Muscle layer of colon (tissue), 2 donors: ENCODE measurements at regions not wholly inside any gene's neighbourhood (a gene's known extent, or its start where the extent isn't known, plus 50 kb on each side); places are given as distances from the start of the nearest gene placed in this dataset.

Experiments
- H3K27ac ChIP-seq: one replicate; pipeline ENCODE4 v1.7.0; 2013; ENCODE audit warnings: low read depth, mild to moderate bottlenecking, low read length, moderate library complexity
- H3K27me3 ChIP-seq, 2 donors: one replicate each; pipeline ENCODE4 v1.7.0; 2013; ENCODE audit warnings: low read length in 2 of 2, mild to moderate bottlenecking in 2 of 2; ENCODE audit not compliant: insufficient read depth in 2 of 2, control insufficient read depth in 1 of 2
- H3K36me3 ChIP-seq: one replicate; pipeline ENCODE4 v1.7.0; 2013; ENCODE audit warnings: mild to moderate bottlenecking, low read length; ENCODE audit not compliant: insufficient read depth
- H3K4me1 ChIP-seq: one replicate; pipeline ENCODE4 v1.7.0; 2013; ENCODE audit warnings: mild to moderate bottlenecking, low read length; ENCODE audit not compliant: insufficient read depth
- H3K4me3 ChIP-seq, 2 donors: one replicate each; pipeline ENCODE4 v1.7.0; 2013; ENCODE audit warnings: low read length in 2 of 2, low read depth in 1 of 2, mild to moderate bottlenecking in 1 of 2, moderate library complexity in 1 of 2
- H3K9ac ChIP-seq: one replicate; pipeline ENCODE4 v1.7.0; 2013; ENCODE audit warnings: low read length
- H3K9me3 ChIP-seq: one replicate; pipeline ENCODE4 v1.7.0; 2013; ENCODE audit warnings: mild to moderate bottlenecking, low read length
- donor health status: abdominal sarcoma.
- donor health status: Adenocarcinoma of cecum.

DNA sequence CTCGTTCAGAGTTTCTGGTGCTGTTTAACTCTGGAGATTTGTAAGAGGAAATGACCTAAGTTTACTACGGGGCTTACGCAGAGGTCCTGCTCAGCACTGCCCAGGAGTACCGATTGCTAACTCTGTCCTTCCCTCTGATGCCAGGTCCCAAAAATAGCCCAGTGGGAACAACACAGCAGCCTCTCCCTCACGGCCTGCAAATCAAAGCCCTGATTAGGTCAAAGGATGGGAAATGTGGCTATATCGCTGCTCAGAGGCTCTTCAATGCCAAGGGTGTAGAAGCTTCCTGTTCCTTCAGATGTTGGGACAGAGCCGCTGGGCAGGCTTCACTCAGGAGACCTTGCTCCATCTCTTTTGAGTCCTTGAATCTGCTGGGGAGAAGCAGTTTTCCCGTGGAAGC is 174.2 kb upstream of the KCNJ16 start:
- Histone ChIP-seq H3K4me1 (no peaks in the 10 kb centered on the region), H3K27me3 (no peaks in the 10 kb centered on the region), H3K4me3 (no peak overlapping the region), H3K27ac (no peak overlapping the region), H3K9me3 (no peaks in the 10 kb centered on the region), H3K36me3 (no peaks in the 10 kb centered on the region), H3K9ac (no peak overlapping the region)

DNA sequence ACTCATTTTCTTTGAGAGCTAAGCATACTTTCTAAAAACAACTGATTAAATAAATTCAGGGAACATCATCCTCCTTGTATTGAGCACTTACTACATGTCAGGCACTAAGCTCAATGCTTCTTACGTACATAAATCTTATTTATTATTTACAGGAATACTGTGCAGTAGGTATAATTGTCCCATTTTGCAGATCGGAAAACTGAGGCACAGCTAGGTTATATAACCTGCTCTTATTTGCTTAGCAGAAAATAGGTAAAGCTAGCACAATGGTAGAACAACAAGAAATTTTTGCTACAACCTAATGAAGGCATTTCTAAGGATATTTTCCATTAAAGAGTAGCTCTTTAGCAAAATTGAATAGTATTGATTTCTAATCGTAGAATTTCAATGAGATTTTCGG is 168.7 kb upstream of the KCNJ16 start:
- H3K4me3 ChIP-seq: no peak overlapping the region
- H3K9ac ChIP-seq: no peak overlapping the region
- no peaks in the 10 kb centered on the region for H3K27me3 ChIP-seq
- H3K27ac ChIP-seq: no peak overlapping the region
- H3K9me3 ChIP-seq: no peaks in the 10 kb centered on the region
- no peaks in the 10 kb centered on the region for H3K4me1 ChIP-seq
- H3K36me3 ChIP-seq: no peaks in the 10 kb centered on the region

DNA sequence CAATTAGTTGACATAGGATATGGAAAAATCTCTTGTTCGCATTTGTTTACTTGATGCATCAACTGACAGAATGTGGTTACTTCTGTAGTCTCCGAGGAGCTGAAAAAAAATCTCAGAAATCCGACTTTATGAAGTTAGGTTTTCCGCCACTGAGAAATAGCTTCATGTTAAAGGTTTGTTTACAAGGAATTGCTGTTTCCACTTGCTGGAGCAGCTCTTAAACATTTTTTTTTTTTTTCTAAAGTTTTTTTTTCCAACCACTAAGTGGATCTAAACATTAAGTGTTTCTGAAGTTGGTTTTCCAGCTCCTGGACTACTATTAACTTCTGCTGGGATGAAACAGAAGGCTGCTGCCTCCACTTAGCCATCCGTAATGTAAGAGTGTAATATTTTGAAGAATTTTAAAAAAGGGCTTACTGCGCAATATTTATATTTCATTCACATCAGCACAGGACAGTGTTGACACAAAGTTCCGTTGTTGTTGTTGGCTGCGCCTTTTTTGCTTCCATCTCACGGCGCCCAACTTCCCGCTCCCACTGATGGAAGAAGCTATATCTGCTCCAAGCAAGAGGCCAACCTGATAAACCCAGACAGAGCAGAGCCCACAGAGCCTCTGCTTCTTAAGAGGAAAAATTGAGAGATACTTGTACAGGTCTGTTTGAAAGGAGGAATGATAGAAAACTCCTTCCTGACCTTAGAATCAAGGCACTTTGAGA is 167.7 kb upstream of the KCNJ16 start:
- Histone ChIP-seq H3K4me3 (no peak overlapping the region), H3K27me3 (no peaks in the 10 kb centered on the region), H3K4me1 (no peaks in the 10 kb centered on the region), H3K27ac (no peak overlapping the region), H3K9me3 (no peaks in the 10 kb centered on the region), H3K36me3 (no peaks in the 10 kb centered on the region), H3K9ac (no peak overlapping the region)

DNA sequence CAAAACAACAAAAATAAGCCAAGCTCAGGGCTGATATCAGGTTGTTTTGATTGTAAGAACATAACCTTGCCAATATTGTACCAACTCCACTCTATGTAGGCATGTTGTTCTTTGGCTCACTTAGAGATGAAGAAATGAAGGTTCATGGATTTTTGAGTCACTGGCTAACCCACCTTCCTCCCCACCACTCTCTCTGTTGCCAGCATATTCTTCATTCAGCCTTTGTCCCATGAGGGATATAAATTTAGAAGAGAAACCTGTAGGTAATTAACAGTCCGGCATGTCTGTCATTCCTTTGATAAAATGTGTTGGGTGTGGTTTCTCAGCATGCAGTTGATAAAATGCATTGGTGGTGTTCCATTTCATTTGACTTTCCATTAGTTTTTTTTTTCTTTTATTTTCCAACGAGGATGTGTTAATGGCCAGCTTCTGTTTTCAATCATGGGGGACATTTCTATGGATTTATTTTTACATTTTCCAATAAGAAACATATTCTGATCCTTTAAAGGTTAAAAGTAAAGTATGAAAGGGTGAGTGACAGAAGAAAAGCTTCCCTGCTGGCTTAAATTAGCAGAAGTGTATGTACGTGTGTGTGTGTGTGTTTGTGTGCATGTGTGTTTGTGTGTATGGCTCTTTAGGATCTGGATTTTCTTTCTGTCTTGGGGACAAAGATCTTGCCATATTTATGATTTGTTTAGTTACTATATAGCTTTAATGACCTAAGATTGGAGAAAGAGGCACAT is 166.2 kb upstream of the KCNJ16 start:
- Histone ChIP-seq H3K4me1 (peaks cover 3% of the 10 kb centered on the region), H3K27me3 (no peaks in the 10 kb centered on the region), H3K9ac (no peak overlapping the region), H3K4me3 (no peak overlapping the region), H3K36me3 (no peaks in the 10 kb centered on the region), H3K27ac (no peak overlapping the region), H3K9me3 (no peaks in the 10 kb centered on the region)

DNA sequence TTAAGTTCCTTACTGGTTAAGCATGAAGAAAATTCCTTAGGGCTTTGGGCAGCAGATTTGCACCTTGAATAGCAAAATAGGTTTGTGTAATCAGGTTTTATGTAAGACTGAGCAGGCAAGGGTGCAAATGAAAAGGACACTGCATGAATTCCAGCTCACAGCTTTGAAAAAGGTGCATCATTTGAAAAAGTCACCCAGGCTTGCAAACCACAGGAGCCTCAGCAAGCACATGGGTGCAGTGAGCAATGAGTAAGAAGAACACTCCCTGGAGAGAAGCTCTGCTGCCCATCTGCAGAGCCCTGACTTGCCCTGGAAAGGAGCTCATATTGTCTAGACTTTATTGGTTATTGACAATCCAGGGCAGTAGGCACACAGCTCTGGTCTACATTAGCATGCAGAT is 165.6 kb upstream of the KCNJ16 start:
- no peaks in the 10 kb centered on the region for H3K27me3 ChIP-seq
- no peak overlapping the region for H3K27ac ChIP-seq
- H3K9ac ChIP-seq: no peak overlapping the region
- H3K9me3 ChIP-seq: no peaks in the 10 kb centered on the region
- no peaks in the 10 kb centered on the region for H3K36me3 ChIP-seq
- peaks cover 5% of the 10 kb centered on the region for H3K4me1 ChIP-seq
- H3K4me3 ChIP-seq: no peak overlapping the region

DNA sequence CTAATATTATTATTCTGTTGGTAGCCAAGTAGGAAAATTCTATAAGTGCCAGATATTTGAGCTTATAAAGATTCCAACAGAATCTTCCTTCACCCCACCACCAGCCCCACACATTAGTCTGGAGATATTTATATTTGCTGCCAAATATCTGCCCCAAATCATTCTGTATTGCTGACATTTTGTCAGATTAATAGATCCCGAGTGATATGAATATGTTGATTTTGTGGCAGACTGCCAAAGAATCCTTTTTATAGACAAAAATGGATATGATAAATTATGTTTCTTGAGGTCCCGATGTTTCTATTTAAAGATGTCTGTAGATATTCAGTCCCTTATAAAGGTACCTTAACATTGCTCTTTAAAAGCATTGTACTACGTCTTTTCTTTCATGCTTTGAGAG is 162.2 kb upstream of the KCNJ16 start:
- Histone ChIP-seq H3K27me3 (no peaks in the 10 kb centered on the region), H3K4me3 (no peak overlapping the region), H3K36me3 (no peaks in the 10 kb centered on the region), H3K9ac (no peak overlapping the region), H3K4me1 (peaks cover 5% of the 10 kb centered on the region), H3K27ac (no peak overlapping the region), H3K9me3 (no peaks in the 10 kb centered on the region)

DNA sequence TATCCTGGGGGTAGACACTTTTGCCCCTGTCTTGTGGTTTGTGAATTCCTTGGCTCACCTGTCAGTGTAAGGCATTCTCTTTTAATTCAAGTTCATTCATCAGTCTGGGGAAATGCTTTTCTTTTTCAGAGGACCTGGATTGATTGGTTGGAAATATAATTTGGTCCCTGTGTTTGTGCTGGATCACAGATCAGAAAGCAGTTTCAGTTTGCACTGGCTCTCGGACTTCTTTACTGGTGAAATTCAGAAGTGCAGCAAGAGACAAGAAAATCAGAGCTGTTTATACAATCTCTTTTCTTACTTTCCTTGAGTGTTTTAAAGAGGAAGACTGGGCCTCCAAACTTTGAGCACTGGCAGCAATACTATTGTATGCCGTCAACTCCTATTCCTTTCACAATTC is 161.8 kb upstream of the KCNJ16 start:
- Histone ChIP-seq H3K4me3 (no peak overlapping the region), H3K36me3 (no peaks in the 10 kb centered on the region), H3K9ac (no peak overlapping the region), H3K27me3 (no peaks in the 10 kb centered on the region), H3K4me1 (peaks cover 5% of the 10 kb centered on the region), H3K27ac (no peak overlapping the region), H3K9me3 (no peaks in the 10 kb centered on the region)

DNA sequence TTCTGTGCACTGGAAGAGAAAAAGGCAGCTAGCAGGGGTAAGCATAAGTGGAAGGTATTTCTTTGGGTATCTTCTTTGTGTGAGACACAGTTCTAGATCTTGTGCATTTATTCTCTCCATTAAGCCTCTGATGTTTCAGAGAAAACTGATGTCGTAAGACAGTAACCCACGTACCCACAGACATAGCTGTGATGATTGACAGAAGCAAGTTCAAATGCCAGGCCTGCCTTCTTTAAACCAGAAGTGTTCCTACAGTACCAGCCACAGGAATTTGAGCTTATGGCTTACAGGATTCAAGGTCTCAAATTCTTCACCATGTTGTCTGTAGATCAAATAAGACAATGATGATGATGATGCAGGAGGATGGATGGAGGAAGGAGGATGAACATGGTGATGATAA is 161.4 kb upstream of the KCNJ16 start:
- H3K4me3 ChIP-seq: no peak overlapping the region
- H3K4me1 ChIP-seq: peaks cover 5% of the 10 kb centered on the region
- H3K27me3 ChIP-seq: no peaks in the 10 kb centered on the region
- no peak overlapping the region for H3K9ac ChIP-seq
- no peaks in the 10 kb centered on the region for H3K9me3 ChIP-seq
- H3K27ac ChIP-seq: no peak overlapping the region
- H3K36me3 ChIP-seq: no peaks in the 10 kb centered on the region

DNA sequence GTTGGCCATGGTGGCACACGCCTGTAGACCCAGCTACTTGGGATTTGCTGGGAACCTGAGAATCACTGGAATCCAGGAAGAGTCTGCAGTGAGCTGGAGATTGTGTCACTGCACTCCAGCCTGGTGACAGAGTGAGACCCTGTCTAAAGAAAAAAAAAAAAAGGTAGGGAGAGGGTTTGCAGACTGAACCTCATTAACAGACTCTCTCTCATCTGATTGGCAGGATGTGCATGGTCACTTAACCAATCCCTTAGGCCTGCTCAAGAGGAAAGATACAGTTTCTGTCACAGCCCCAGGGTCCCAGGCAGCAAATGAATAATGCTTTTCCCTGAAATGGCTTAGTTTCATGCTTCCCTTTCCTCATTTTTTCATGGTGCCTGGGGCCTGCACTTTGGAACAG is 160.5 kb upstream of the KCNJ16 start:
- H3K27ac ChIP-seq: no peak overlapping the region
- H3K27me3 ChIP-seq: no peaks in the 10 kb centered on the region
- H3K9me3 ChIP-seq: no peaks in the 10 kb centered on the region
- no peak overlapping the region for H3K4me3 ChIP-seq
- H3K36me3 ChIP-seq: no peaks in the 10 kb centered on the region
- no peak overlapping the region for H3K9ac ChIP-seq
- H3K4me1 ChIP-seq: peaks cover 5% of the 10 kb centered on the region

DNA sequence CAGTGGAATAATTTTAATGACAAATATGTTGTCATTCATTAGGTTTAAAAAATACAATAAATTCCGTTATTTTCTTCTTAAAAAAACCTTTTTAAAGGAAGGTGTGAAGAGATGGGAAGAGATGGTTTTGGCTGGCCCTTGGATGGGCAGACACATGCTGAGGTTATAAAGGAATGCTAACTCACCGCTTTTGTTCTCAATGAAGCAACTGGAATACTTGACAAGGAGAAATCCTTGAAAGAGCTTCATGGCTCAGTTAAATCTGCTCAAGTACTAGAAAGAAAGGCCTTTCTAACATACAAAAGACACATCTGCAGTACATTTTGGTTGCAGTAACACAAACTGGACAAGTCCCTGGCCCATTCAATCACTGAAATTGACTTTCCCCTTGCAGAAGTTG is 158.3 kb upstream of the KCNJ16 start:
- Histone ChIP-seq H3K9me3 (no peaks in the 10 kb centered on the region), H3K4me3 (no peak overlapping the region), H3K4me1 (peaks cover 5% of the 10 kb centered on the region), H3K27ac (no peak overlapping the region), H3K27me3 (no peaks in the 10 kb centered on the region), H3K9ac (no peak overlapping the region), H3K36me3 (no peaks in the 10 kb centered on the region)

DNA sequence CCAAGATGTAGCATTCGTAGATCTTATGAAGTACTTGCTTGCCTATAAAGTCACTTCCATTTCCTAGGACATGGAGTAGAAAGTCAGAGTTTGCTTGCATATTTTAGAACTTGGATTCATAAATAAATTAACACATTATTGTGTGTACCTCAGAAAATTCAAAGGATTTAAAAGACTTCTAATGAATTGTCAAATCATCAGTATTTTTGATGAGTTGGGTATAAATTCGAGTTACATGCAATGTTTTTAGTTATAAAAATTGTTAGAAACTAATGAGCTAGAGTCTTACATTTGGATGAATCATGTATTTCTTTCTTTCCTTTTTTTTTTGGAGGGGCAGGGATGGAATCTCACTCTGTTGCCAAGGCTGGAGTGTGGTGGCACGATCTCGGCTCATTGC is 156.9 kb upstream of the KCNJ16 start:
- H3K9me3 ChIP-seq: no peaks in the 10 kb centered on the region
- H3K9ac ChIP-seq: no peak overlapping the region
- peaks cover 5% of the 10 kb centered on the region for H3K4me1 ChIP-seq
- no peak overlapping the region for H3K4me3 ChIP-seq
- H3K27me3 ChIP-seq: no peaks in the 10 kb centered on the region
- H3K27ac ChIP-seq: no peak overlapping the region
- no peaks in the 10 kb centered on the region for H3K36me3 ChIP-seq

DNA sequence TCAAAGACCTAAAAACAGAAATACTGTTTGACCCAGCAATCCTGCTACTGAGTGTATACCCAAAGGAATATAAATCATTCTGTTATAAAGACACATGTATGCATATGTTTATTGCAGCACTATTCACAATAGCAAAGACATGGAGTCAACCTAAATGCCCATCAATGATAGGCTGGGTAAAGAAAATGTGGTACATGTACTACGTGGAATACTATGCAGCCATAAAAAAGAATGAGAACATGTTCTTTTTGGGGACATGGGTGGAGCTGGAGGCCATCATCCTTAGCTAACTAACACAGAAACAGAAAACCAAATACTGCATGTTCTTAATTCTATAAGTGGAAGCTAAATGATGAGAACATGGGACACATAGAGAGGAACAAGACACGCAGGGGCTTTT is 155.2 kb upstream of the KCNJ16 start:
- H3K4me1 ChIP-seq: no peaks in the 10 kb centered on the region
- no peak overlapping the region for H3K9ac ChIP-seq
- no peaks in the 10 kb centered on the region for H3K36me3 ChIP-seq
- H3K4me3 ChIP-seq: no peak overlapping the region
- H3K27me3 ChIP-seq: no peaks in the 10 kb centered on the region
- no peak overlapping the region for H3K27ac ChIP-seq
- H3K9me3 ChIP-seq: no peaks in the 10 kb centered on the region
